ENCODE measurements at regions not wholly inside any gene's neighbourhood (a gene's known extent, or its start where the extent isn't known, plus 50 kb on each side); places are given as distances from the start of the nearest gene placed in this dataset.

DNA sequence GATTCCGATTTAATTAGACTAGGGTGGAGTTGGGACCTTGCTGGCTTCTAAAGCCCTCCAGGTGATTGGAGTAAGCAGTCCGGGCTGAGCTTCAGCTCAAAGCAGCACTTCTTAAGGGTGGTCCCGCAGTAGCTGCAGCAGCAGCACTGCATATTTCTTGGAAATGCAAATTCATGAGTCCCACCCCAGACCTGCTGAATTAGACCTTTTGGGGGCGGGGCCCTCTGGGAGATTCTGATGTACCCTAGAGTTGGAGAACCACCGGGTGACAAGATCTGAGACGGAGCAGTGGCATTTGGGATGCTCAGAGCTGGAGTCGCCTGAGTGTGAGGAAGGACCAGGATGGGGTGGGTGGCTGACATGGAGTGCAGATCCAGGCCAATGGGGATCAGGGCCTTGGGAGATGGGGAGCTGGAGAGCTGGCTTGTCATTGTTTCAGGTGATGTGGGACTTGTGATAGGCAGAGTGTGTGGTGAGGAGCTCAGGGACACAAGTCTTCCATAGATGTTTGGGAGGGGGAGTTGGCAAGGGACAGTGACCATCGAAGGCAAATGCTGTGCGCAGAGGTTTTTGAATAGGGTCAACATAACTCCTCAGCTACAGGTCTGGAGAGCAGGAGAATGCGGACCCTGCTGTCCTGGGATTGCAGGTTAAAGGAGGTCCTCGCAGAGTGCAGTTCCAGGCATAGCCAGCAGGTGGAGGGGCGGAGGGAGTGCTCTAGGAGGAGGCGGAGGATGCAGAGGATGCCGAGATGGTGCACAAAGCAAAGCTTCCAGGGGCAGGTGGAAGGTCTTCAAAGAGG lies 130.9 kb upstream of the RAB12 start:
- no peak overlapping the region for H2AFZ ChIP-seq (ENCODE audit: low read length, unreplicated experiment)
- no peaks in the 10 kb centered on the region for H3K36me3 ChIP-seq (ENCODE audit: insufficient read depth, low read length)
- H3K27ac ChIP-seq (ENCODE audit: low read depth, low read length) = no peak overlapping the region
- H3K79me2 ChIP-seq (ENCODE audit: control insufficient read depth, insufficient read depth, low read length, unreplicated experiment) = no peaks in the 10 kb centered on the region
- peaks cover 48% of the 10 kb centered on the region for H3K27me3 ChIP-seq (ENCODE audit: insufficient read depth, low read length)
- no peak overlapping the region for H3K4me3 ChIP-seq (ENCODE audit: low read depth, low read length)
- no peaks in the 10 kb centered on the region for H3K4me1 ChIP-seq (ENCODE audit: control insufficient read depth, insufficient read depth, low read length, unreplicated experiment)

DNA sequence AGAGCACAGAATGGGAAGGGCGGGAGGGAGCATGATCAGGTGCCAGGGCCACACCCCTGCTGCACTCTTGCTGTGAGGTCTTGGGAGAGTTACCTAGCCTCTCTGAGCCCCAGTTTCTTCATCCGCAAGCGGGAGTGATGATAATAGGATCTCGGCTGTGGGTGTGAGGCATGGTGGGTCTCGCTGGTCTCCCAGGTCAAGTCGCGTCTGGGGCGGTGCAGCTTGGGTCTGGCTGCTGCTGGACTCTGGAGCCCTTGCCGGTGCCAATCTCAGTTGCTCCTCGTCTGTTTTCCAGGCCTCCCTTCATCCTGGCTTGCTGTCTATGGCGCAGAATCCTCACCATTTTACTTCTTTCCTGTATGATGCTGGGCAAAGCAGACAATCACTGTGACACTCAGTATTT lies 130.3 kb upstream of the RAB12 start:
- Histone ChIP-seq H3K27me3 (ENCODE audit: insufficient read depth, low read length) (peaks cover 42% of the 10 kb centered on the region), H3K27ac (ENCODE audit: low read depth, low read length) (no peak overlapping the region), H3K36me3 (ENCODE audit: insufficient read depth, low read length) (no peaks in the 10 kb centered on the region), H3K4me1 (ENCODE audit: control insufficient read depth, insufficient read depth, low read length, unreplicated experiment) (no peaks in the 10 kb centered on the region), H3K79me2 (ENCODE audit: control insufficient read depth, insufficient read depth, low read length, unreplicated experiment) (no peaks in the 10 kb centered on the region), H2AFZ (ENCODE audit: low read length, unreplicated experiment) (no peak overlapping the region), H3K4me3 (ENCODE audit: low read depth, low read length) (no peak overlapping the region)

DNA sequence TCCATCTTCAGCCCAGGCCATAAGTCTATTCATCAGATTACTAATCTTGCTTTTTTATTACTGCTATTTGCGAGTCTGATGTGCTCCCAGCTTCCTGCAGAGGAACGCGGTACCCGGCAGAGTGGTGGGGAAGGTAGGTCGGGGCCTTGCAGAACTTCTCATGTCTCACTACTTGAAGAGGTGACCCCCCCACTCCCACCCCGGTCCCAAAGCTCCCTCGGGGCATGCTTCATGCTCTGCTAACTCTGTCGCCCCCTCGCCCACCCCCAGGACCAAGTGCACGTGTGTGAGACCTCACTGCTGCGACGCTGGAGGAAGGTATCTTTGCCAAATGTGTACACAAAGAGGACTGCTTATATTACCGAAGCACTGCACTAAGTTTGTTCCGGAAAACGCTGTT lies 129.4 kb upstream of the RAB12 start:
- H3K4me1 ChIP-seq (ENCODE audit: control insufficient read depth, insufficient read depth, low read length, unreplicated experiment) = no peaks in the 10 kb centered on the region
- no peak overlapping the region for H3K4me3 ChIP-seq (ENCODE audit: low read depth, low read length)
- no peaks in the 10 kb centered on the region for H3K36me3 ChIP-seq (ENCODE audit: insufficient read depth, low read length)
- H3K27me3 ChIP-seq (ENCODE audit: insufficient read depth, low read length) = peaks cover 35% of the 10 kb centered on the region
- H3K79me2 ChIP-seq (ENCODE audit: control insufficient read depth, insufficient read depth, low read length, unreplicated experiment) = no peaks in the 10 kb centered on the region
- H3K27ac ChIP-seq (ENCODE audit: low read depth, low read length) = no peak overlapping the region
- H2AFZ ChIP-seq (ENCODE audit: low read length, unreplicated experiment) = no peak overlapping the region

DNA sequence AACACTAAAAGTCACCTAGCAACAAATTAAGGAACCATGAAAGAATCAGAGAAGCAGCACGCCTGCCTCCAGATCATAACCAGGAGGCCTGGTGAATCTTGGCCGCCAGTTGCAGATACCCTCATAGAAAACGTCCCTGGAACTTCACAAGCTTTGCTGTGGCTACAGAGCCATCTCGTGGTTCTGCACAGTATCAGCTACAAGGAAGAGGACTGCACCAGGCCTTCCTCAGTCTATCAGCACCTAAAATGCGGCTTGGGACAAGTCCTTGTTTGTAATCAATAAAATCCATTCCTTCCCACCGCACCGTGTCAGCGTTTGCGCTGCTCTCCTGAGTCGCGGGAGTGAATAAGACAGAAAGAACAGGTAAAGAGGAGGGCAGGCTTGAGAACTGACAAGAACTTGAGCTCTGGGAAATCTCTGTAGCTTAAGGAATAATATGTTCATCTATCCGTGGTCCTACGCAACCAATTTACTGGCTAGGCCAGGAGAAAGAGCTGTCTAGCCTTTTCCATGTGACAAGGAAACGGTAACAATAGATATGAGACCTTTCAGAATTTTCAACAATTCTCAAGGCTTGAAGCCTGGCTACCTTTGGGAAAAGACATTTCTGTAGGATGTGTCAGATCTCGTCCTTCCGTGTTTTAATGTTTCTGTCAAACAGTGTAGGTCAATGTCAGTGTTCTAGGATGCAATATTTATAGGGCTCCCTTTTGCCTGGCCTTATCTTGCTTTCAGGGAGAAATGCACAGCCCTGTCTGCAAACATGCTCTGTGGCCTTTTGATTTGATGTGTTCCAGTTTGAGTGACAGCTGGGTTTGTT lies 128.5 kb upstream of the RAB12 start:
- peaks cover 35% of the 10 kb centered on the region for H3K27me3 ChIP-seq (ENCODE audit: insufficient read depth, low read length)
- H3K4me1 ChIP-seq (ENCODE audit: control insufficient read depth, insufficient read depth, low read length, unreplicated experiment) = no peaks in the 10 kb centered on the region
- H2AFZ ChIP-seq (ENCODE audit: low read length, unreplicated experiment) = no peak overlapping the region
- H3K79me2 ChIP-seq (ENCODE audit: control insufficient read depth, insufficient read depth, low read length, unreplicated experiment) = no peaks in the 10 kb centered on the region
- H3K27ac ChIP-seq (ENCODE audit: low read depth, low read length) = no peak overlapping the region
- no peaks in the 10 kb centered on the region for H3K36me3 ChIP-seq (ENCODE audit: insufficient read depth, low read length)
- H3K4me3 ChIP-seq (ENCODE audit: low read depth, low read length) = no peak overlapping the region

DNA sequence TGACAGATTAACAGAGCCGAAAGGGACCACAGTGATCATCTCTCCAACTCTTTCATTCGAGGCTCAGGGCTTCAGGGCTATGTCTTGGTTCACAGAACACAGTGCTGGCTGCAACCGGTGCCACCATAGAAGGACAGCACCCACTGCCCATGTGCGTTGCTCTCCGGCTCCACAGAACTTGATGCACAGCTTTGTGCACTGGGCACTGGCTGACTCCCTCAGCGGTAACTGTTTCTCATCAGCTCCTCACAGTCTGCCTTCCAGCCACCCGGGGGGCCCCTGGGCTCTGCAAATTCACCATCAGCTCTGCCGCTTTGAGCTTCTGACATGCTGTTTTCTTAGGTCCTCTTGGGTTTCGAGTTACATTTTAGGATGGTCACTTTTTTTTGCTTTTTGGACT lies 124.3 kb upstream of the RAB12 start:
- Histone ChIP-seq H3K4me3 (ENCODE audit: low read depth, low read length) (no peak overlapping the region), H3K4me1 (ENCODE audit: control insufficient read depth, insufficient read depth, low read length, unreplicated experiment) (no peaks in the 10 kb centered on the region), H3K27ac (ENCODE audit: low read depth, low read length) (no peak overlapping the region), H3K27me3 (ENCODE audit: insufficient read depth, low read length) (peaks cover 47% of the 10 kb centered on the region), H2AFZ (ENCODE audit: low read length, unreplicated experiment) (no peak overlapping the region), H3K36me3 (ENCODE audit: insufficient read depth, low read length) (no peaks in the 10 kb centered on the region), H3K79me2 (ENCODE audit: control insufficient read depth, insufficient read depth, low read length, unreplicated experiment) (no peaks in the 10 kb centered on the region)

DNA sequence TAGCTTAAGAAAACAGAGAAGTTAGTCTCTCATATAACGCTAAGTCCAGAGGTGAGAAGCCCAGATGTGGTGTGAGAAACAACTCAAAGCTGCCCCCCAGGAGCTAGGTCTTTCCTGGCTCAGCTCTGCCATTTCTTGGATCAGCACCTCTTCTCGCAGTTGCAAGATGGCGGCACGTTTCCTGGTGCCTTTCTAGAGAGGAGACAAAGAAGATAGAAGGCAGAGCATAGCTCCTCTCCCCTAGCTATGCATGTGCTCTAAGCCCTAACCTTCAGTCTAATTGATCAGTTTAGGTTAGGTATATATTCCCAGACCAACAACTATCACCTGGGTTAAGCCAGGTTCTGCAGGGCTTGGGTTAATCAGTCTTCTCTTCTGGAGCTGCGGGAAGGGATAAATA lies 119.5 kb upstream of the RAB12 start:
- Histone ChIP-seq H3K79me2 (ENCODE audit: control insufficient read depth, insufficient read depth, low read length, unreplicated experiment) (no peaks in the 10 kb centered on the region), H3K27me3 (ENCODE audit: insufficient read depth, low read length) (peaks cover 90% of the 10 kb centered on the region), H3K36me3 (ENCODE audit: insufficient read depth, low read length) (no peaks in the 10 kb centered on the region), H2AFZ (ENCODE audit: low read length, unreplicated experiment) (no peak overlapping the region), H3K27ac (ENCODE audit: low read depth, low read length) (no peak overlapping the region), H3K4me3 (ENCODE audit: low read depth, low read length) (no peak overlapping the region), H3K4me1 (ENCODE audit: control insufficient read depth, insufficient read depth, low read length, unreplicated experiment) (no peaks in the 10 kb centered on the region)

DNA sequence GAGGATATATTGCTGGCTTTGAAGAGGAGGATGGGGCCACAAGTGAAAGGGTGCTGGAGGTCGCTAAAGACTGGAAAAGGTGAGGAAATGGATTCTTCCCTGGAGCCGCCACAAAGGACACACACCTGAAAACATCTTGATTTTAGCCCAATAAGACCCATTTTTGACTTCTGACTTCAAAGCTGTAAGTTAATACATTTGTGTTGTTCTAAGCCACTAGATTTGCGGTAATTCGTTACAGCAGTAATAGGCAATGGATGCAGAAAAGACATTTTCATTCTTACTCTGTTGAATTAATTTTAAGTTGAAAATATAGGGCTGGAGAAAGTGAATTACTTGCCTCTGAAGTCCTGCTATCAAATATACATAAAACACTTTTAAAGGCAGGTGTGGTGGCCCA lies 117.7 kb upstream of the RAB12 start:
- no peak overlapping the region for H3K4me3 ChIP-seq (ENCODE audit: low read depth, low read length)
- H3K27ac ChIP-seq (ENCODE audit: low read depth, low read length) = no peak overlapping the region
- no peak overlapping the region for H2AFZ ChIP-seq (ENCODE audit: low read length, unreplicated experiment)
- peaks cover 90% of the 10 kb centered on the region for H3K27me3 ChIP-seq (ENCODE audit: insufficient read depth, low read length)
- no peaks in the 10 kb centered on the region for H3K79me2 ChIP-seq (ENCODE audit: control insufficient read depth, insufficient read depth, low read length, unreplicated experiment)
- H3K36me3 ChIP-seq (ENCODE audit: insufficient read depth, low read length) = no peaks in the 10 kb centered on the region
- no peaks in the 10 kb centered on the region for H3K4me1 ChIP-seq (ENCODE audit: control insufficient read depth, insufficient read depth, low read length, unreplicated experiment)

DNA sequence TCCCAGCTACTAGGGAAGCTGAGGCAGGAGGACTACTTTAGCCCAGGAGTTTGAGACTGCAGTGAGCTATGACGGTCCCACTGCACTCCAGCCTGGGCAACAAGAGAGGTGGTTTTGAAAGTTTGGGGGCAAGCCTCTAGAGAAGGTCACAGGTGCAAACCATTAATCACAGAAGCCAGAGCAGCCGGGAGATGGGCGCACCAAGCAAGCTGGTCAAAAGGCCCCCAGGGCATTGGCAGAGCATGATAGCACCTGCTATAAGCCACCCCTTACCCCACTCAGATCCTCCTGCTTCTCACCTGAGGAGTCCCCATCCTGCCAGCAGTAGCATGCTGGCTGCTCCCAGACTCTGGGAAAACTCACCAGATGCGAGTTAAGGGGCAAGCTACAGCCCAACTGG lies 116.1 kb upstream of the RAB12 start:
- no peak overlapping the region for H2AFZ ChIP-seq (ENCODE audit: low read length, unreplicated experiment)
- H3K4me3 ChIP-seq (ENCODE audit: low read depth, low read length) = no peak overlapping the region
- H3K27me3 ChIP-seq (ENCODE audit: insufficient read depth, low read length) = peaks cover 78% of the 10 kb centered on the region
- no peaks in the 10 kb centered on the region for H3K79me2 ChIP-seq (ENCODE audit: control insufficient read depth, insufficient read depth, low read length, unreplicated experiment)
- H3K36me3 ChIP-seq (ENCODE audit: insufficient read depth, low read length) = no peaks in the 10 kb centered on the region
- no peak overlapping the region for H3K27ac ChIP-seq (ENCODE audit: low read depth, low read length)
- H3K4me1 ChIP-seq (ENCODE audit: control insufficient read depth, insufficient read depth, low read length, unreplicated experiment) = no peaks in the 10 kb centered on the region

DNA sequence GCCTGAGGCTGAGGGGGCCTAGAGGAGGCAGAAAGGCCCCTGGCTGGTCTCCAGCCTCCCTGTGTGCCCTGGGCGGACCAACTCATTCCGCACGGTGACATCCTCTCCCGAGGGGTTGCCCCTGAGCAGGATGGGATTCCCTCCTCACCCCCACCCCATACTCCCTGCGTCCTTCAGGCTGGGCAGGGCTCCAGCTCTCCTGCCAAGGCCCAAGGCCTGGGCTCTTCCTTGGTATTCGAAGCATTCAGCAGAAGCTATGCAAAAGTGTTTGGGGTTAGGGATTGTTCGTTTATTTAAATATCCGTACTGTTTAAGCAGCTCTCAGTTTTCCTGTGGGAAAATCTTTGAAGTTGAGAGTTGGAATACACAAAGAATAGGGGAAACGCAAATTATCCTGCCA lies 113.1 kb upstream of the RAB12 start:
- Histone ChIP-seq H3K4me3 (ENCODE audit: low read depth, low read length) (no peak overlapping the region), H2AFZ (ENCODE audit: low read length, unreplicated experiment) (no peak overlapping the region), H3K36me3 (ENCODE audit: insufficient read depth, low read length) (no peaks in the 10 kb centered on the region), H3K27ac (ENCODE audit: low read depth, low read length) (no peak overlapping the region), H3K27me3 (ENCODE audit: insufficient read depth, low read length) (peaks cover 78% of the 10 kb centered on the region), H3K4me1 (ENCODE audit: control insufficient read depth, insufficient read depth, low read length, unreplicated experiment) (no peaks in the 10 kb centered on the region), H3K79me2 (ENCODE audit: control insufficient read depth, insufficient read depth, low read length, unreplicated experiment) (no peaks in the 10 kb centered on the region)

DNA sequence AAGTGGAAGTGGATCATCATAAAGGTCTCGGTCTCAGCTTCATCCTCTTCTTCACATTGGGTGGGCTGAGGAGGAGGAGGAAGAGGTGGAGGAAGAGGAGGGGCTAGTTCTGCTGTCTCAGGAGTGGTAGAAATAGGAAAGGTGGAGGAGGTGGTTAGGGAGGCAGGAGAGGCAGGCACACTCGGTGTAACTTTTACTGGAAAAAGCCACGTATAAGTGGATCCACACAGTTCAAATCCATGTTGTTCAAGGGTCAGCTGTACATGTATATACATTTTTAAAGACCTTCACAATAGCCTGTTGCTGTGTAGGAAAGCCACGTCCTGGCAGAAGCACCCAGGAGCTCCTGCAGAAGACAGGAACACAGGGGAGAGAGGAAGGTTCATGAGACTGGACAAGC lies 110.3 kb upstream of the RAB12 start:
- Histone ChIP-seq H3K4me1 (ENCODE audit: control insufficient read depth, insufficient read depth, low read length, unreplicated experiment) (no peaks in the 10 kb centered on the region), H2AFZ (ENCODE audit: low read length, unreplicated experiment) (no peak overlapping the region), H3K36me3 (ENCODE audit: insufficient read depth, low read length) (no peaks in the 10 kb centered on the region), H3K27me3 (ENCODE audit: insufficient read depth, low read length) (peaks cover 67% of the 10 kb centered on the region), H3K27ac (ENCODE audit: low read depth, low read length) (no peak overlapping the region), H3K4me3 (ENCODE audit: low read depth, low read length) (no peak overlapping the region), H3K79me2 (ENCODE audit: control insufficient read depth, insufficient read depth, low read length, unreplicated experiment) (no peaks in the 10 kb centered on the region)
